GM21619 (cell line): ENCODE measurements at regions not wholly inside any gene's neighbourhood (a gene's known extent, or its start where the extent isn't known, plus 50 kb on each side); places are given as distances from the start of the nearest gene placed in this dataset.

Source experiments
- ATAC-seq: cut with Tn5 transposase; IDR thresholded peaks from one replicate; pipeline ENCODE4 v1.9.1; 2021; ENCODE audit not compliant: unreplicated experiment

- no peak for ATAC-seq
These were observed 137.0 kb upstream of the DPT start for GRCh38 chr1:168865850-168866620.

DNA sequence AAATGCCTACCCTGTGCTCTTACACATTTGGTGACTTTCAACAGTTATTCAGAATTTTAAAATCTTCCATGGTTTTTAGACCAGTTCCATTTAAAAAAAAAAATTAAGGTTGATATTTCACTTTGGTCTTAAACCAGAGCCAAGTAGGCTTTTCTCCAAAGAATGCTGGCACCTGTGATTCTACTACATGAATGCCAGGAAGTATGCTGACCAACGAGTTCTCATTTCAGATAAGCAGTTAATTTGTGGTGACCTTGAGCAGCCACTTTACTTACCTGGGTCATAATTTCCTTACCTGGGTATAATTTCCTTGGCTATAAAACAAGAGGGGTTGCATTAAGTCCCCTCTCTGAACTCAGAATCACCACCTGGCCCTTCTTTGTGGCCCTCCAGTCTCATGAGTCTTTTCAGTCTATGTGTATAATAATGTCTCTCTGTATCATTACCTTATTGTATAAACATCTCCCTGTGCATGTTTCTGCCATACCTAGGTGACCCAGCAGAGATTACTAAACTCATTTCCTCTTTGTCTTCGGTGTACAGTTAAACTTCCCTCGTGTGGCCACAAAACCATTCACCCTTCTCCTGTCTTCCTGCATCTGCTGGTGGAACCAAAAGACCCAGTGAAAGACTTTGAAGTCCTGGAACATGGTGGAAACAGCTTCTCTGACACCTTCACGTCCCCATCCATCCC lies 139.1 kb upstream of the DPT start:
- ATAC-seq, result no peak

- no peak for ATAC-seq
These were observed 142.5 kb upstream of the DPT start for GRCh38 chr1:168871531-168871930.

GRCh38 chr1:168875831-168876230 lies 146.8 kb upstream of the DPT start:
- no peak for ATAC-seq

- no peak for ATAC-seq
These were observed 147.8 kb upstream of the DPT start for GRCh38 chr1:168876830-168877229.

- no peak for ATAC-seq
These were observed 151.1 kb upstream of the DPT start for GRCh38 chr1:168879896-168880734.

GRCh38 chr1:168881656-168882260 lies 152.8 kb upstream of the DPT start:
- ATAC-seq, result no peak

- ATAC-seq, result no peak
These were observed 158.4 kb upstream of the DPT start for GRCh38 chr1:168887381-168887780.

GRCh38 chr1:168888418-168888817 lies 159.4 kb upstream of the DPT start:
- no peak for ATAC-seq

DNA sequence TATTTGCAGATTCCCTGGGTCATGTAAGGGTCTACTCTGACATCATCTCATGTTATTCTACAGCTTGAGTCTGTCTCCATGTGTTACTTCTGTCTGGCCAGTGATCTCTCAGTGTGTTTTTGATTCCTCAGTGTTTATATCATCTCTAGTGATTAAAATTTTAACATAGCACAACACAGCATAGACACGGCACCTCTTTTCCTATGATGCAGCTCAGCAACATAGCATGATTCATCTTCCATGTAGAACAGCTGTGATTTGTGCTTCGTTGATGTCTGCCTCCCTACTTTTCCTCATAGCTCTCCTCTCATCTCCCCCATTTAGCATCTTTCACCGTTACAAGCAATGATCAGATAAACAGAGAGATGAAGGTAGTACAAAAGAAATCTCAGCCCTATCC lies 163.9 kb upstream of the DPT start:
- no peak for ATAC-seq

DNA sequence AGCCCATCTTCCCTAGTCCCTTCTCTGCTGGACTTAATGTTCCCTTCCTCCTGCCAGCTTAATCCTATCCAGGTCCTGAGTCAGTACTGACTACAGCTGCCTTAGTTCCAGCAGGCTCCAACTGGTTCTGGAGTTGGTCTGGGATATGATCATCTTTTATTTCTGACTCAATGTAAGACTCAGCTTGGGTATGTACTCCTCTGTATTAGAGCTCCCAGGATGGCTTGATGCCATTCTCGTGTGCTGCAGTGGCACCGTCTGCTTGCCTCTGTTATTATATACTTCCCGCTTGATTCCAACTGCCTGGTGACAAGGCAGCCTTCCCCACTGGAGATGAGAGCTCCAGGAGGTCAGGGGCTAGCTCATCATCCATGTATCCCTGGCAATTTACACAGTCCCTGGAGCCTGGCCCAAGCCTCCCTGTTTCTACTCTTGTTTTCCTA lies 164.4 kb upstream of the DPT start:
- ATAC-seq, result no peak

DNA sequence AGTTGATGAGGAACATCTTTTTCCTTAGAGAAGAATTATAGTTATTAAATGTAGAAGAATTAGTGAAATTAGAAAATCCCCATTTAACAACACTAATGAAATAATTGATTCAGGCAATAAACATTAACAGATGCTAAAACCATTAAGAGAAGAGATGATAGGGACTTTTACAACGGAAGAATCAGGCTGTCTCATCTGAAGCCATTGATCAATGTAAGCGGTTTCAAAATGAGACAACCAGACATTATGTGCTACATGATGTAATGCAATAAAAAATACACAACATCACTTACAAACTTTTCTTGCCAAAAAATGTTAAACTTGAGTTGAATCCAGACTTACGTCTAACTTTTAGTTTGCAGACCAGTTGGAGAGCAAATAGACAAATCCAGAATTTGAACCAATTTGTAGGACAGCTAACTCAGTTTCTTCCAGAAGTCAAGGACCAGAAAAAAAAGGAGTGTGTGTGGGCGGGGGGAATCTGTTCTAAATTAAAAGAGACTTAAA lies 165.4 kb upstream of the DPT start:
- ATAC-seq, result no peak

DNA sequence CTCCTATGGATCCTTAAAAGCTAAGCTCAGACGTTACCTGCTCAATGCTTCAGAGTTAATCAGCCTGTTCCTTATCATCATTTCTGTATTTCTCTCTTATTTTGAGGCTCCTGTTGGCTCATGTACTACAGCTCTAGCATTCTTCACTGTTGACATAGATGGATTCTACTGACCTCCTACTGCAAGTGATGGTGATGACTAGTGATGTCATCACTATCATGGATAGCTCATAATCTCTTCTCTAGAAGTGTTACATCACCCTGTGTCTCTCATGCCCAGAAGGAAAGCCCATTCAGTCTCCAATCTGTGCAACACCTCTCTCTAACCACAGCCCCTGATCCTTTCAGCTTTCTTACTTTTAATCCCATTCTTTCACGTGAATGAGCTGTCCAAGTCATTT lies 168.2 kb upstream of the DPT start:
- ATAC-seq, result no peak

GRCh38 chr1:168903237-168903830 lies 174.3 kb upstream of the DPT start:
- ATAC-seq, result no peak

DNA sequence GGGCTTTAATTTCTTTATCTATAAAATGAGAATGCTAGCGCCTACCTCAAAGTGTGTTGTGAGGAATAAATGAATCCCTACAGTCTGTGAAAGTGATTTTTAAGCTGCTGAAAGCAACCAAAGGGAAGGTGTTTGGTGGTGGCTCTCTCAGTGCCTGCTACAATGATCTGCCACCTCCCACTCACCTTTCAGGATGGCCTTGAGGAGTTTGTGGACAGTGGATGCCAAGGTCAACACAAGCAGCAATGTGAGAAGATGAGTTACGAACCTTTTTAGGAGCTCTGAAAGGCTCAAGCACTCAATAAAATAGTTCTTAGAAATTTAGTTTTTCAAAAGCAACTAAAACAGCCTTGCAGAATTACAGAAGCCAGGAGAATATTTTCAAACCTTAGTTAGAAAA lies 176.6 kb upstream of the DPT start:
- ATAC-seq, result no peak

GRCh38 chr1:168906367-168906766 lies 177.4 kb upstream of the DPT start:
- no peak for ATAC-seq

GRCh38 chr1:168907053-168907452 lies 178.0 kb upstream of the DPT start:
- no peak for ATAC-seq

- no peak for ATAC-seq
These were observed 178.9 kb upstream of the DPT start for GRCh38 chr1:168907786-168908348.

GRCh38 chr1:168910403-168910802 lies 181.4 kb upstream of the DPT start:
- ATAC-seq, result no peak

GRCh38 chr1:168911370-168911769 lies 182.4 kb upstream of the DPT start:
- no peak for ATAC-seq
